ENCODE measurements at regions not wholly inside any gene's neighbourhood (a gene's known extent, or its start where the extent isn't known, plus 50 kb on each side); places are given as distances from the start of the nearest gene placed in this dataset.

DNA sequence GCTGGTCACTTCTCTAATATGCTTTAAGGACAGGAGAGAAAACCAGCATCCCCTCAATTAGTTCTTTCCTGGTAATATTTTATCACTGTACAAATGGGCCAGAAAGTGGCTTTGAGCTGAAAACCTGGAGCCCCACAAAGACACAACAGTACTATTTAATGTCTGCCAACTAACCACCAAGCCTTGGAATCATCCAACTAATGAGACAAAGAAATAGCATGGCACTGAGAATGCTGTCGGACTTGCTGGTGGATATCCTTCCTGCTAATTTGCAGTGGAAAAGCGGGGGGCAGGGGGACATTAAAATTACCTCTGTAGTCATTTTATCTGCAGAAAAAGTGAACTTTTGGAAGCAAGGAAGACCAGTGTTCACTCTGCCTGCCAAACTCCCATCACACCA lies 288.5 kb downstream of the KBTBD8 start:
- DNase-seq (ENCODE audit: low read depth in 2 of 2, low spot score in 1 of 2) = no peak

DNA sequence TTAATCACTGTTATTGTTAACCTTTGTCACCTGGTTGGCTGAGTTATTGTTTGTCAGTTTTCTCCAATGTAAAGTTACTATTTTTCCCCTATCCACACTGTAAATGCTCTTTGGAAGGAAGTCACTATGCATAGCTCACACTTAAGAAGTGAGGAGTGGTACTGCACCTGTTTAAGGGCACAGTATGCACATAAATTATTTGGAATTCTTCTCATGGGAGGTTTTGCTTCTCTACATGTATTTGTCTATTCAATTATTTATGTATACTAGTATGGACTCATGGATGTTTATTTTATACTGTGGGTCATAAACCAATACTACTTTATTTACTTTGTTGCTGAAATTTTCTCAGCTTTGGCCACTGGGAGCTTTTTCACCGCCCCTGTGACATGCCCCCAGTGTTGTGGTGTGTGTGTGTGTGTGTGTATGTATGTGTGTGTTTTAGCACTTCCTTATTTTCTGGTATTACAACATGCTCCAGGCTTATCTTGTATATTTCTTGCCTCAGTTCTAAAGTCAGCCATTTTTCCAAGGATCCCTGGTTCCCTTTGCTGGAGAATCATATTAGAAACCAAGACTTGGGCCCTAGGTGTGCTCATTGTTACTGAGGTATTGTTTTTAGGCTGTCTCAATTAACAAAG lies 290.5 kb downstream of the KBTBD8 start:
- no peak for DNase-seq (ENCODE audit: low read depth in 2 of 2, low spot score in 1 of 2)

DNA sequence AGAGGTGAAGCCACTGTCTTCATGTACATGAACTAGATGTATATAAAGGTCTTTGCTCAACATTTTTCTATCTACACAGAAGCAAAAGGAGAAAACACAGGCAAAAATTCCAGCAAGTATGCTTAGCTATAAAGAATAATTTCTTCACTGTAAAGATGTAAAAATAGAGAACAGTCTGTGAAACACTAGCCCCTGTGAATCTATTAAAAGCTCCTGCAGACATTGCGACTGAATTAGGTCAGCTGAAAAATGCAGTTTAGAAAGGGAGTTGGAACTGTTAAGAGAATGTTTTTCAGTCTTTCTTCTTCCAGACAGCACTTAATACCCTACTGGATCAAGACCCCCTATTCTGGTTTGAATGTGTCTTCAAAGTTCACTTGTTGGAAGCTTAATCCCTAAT lies 291.5 kb downstream of the KBTBD8 start:
- no peak for DNase-seq (ENCODE audit: low read depth in 2 of 2, low spot score in 1 of 2)

DNA sequence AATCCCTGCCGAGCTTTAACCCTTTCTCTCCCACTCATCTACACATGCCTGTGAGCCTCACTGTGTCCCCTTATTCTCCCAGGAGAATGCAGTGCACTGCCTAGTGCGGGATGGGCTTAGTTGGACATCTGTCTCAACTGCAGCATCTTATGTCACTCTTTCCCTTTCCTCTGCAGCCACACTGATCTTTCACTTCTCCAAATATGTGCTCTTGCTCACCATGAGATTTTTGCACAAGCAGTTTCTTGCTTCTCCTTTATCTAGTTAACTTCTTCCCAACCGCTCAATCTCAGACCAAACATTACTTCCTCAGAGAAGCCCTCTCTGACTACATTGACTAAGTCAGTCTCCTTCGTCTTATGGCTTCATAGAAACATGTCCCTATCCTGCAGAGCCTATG lies 292.3 kb downstream of the KBTBD8 start:
- DNase-seq (ENCODE audit: low read depth in 2 of 2, low spot score in 1 of 2) = no peak

DNA sequence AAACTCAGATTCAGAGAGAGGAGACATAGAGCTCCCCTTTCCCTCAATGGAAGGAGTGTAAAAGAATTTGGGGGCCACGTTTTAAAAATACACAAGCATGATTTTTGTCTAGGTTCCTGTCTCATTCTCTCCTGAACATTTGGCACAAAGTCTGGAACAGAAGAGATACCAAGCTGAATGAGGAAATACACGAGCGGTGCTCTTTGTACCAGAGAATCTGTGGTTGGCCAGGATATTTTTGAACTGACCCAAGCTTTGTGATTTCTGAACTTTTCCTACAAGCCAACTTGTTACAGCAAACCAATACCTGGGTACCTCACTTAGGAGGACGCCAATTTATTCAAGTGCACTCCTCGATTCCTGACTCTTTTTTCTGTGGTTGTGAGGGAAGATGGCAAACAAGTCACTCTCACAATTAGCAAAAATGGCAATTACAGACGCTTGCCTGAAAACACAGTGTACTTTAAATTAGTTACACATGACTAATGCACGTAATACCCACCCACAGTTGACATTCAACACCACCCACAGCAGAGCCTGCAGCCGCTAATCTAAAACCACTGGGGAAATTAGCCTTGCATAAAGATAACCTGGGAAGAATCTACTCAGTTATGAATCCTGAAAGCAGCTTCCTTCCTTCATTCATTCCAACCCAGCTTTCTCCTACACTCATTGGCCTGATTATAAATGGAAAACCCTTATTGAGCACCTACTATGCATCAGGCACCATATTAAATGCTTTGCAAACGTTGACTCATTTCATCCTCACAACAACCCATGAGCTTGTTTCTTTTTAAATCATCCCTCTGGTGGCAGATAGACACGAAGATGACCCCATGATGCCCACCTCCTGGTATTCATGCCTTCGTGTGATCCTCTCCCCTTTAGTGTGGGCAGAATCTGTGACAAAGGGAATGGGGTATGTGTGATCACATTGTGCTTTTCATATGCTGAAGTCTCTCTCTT lies 293.5 kb downstream of the KBTBD8 start:
- DNase-seq (ENCODE audit: low read depth in 2 of 2, low spot score in 1 of 2) = no peak

DNA sequence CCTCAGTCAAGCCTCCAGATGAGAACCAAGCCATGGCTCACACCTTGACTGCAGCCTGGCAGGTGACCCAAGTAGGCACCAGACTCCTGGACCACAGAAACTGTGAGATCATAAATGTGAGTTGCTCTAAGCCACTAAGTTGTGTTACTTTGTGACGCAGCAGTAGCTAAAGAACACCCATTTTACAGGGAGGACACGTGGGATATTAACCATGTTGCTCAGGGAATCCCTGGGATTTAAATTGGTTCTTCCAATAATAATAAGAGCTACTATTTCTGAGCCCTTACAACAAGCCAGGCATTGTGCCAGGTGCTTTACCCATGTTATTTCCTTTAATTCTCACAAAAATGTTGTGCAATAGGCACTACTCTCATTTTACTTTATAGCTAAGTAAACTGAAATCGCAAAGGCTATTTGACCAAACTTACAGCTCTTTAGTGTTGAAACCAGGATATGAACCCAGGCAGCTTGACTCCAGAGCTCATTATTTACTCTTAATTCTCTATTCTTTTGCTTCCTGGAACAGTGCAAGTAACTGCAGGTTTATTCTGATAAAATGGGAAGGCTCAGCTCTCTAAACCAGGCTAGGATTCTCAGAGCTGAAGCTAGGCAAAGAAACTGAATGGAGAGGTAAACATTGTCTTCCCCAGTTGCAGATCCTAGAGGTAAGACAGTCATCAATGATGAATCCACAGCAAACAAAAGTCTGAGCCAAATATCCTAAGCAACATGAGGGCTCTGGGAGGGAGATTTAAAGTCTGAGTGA lies 294.4 kb downstream of the KBTBD8 start:
- DNase-seq (ENCODE audit: low read depth in 2 of 2, low spot score in 1 of 2) = no peak

DNA sequence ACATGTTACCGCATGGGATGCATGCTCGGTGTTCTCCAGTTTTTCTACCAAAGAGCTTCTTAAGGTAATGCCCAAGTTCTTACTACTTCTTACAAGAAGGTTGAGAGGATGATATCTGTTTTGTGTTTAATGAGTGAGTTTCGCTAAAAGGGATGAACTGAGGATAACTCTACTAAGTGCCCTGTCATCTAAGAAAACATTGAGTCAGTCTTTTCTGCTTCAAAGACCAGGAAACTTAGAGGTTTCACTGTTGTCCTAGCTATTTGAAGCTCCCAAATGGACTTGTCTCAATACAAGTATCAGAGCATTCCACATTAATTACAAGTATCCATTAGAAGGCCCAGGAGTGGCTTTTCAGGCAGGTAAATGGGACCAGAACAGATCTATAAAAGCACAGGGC lies 296.2 kb downstream of the KBTBD8 start:
- no peak for DNase-seq (ENCODE audit: low read depth in 2 of 2, low spot score in 1 of 2)

DNA sequence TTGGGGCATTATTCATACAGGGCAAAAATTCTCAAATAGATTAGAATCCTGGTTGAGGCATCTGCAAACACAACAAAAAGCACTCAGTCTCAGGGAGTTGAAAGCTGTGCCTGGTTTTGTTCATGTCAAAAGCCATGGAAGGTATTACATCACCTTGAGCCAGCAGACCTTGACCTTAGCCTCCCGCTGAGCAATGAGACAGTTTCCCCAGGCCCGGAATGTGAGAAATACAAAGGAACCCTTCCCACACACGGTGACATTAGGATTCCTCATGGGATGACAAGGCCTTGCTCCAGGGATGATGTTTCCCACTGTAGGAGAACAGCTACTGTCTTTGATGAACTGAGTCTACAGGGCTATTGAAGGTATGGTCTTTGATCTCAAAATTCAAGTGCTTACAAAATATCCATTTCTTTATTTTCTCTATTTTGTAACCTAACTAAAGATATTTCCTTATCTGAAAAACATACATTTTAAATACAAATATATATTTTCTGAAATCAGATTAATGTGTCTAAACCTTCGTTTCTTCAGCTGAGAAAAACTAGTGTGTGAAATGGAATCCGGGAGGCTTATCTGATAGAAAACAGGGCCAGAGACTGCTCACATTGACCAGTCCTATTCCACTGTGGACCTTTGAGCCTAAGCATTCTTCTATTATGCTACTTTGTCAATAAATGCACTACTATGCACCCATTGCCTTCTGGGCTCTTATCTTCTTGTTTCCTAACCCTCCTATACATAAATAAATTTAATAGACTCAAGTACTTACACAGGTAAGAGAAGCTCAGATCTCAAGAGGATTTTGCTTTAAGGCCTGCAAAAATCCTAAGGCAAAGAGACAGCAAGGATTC lies 298.2 kb downstream of the KBTBD8 start:
- DNase-seq (ENCODE audit: low read depth in 2 of 2, low spot score in 1 of 2) = no peak

DNA sequence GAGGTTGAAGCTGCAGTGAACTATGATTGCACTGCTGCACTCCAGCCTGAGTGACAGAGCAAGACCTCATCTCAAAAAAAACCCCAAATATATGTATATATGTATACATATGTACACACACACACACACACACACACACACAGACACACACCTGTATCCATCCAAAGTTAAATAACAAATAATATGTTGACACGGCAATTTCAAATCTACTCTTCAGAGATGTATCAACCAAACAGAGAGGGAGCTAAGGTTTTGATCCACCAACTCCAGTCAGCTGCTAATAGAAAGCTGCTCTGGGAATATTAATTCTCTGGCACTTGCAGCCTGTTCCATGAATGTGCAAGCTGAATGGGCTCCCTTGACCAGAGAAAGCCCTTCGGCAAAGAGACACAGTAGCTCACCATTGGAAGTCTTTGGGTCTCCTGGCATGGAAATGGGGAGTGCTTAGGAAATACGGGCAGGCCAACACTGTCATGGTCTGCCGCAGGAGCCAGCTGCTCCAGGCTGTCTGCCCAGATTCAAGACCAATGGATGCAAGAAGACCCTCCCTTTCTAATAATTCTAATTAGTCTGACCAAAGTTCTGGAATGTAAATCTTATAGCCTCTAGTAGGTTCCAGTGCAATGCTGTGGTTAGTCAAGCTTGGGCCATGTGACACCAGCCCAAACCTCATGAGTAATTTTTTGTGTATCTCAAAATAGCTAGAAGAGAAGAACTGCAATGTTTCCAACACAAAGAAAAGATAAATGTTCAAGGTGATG lies 299.8 kb downstream of the KBTBD8 start:
- no peak for DNase-seq (ENCODE audit: low read depth in 2 of 2, low spot score in 1 of 2)

DNA sequence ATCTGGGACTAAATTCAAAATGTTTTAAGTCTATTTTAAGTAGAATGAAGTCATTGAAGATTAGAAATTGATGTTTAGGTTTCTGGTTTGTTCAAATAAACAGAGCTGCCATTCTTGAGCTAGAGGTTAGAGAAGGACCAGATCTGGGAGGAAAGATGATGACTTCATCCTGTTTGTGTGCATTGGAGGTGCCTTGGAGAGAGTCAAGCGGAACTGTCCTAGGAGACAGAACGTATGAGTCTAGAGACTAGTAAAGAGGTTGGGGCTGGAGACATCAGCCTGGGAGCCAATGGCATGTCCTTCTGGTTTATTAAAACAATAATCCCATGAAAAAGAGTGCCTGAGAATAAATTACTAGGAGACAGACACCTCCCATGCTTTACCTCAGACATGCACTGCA lies 303.4 kb downstream of the KBTBD8 start:
- no peak for DNase-seq (ENCODE audit: low read depth in 2 of 2, low spot score in 1 of 2)

DNA sequence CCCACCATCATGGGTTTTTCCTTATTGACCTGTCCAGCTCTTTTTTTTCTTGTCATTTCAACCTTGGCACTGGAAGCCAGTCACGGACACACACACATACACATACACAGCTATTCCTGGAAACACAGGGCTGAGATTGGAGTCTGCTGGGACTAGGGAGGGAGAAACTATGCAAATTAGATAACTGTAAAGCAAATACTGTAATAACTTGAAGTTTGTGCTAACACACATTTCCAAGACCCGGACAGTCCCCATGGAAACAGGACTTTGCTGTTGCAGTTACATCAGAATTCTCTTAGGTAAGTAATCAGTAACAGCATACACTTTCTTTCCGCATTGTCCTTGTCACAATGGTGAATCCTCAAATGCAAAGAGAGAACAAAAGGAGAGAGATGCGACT lies 304.4 kb downstream of the KBTBD8 start:
- no peak for DNase-seq (ENCODE audit: low read depth in 2 of 2, low spot score in 1 of 2)

DNA sequence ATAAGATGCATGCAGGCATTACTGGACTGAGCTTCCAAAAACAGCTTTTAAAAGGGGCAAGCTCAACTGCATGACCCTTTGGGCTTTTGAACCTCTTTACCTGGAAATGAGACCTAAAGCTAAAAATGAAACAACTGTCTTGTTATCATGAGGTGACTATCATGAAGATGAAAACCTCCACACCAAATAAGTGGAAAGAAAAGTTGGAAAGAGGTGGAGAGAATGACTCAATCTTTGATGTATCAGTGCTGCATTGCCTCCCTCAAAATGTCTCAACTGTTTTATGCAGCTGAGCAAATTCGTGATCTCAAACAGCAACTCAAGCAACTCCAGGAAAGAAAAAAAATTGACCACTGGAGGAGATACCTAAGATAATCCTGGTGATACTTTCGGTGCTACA lies 307.1 kb downstream of the KBTBD8 start:
- no peak for DNase-seq (ENCODE audit: low read depth in 2 of 2, low spot score in 1 of 2)

DNA sequence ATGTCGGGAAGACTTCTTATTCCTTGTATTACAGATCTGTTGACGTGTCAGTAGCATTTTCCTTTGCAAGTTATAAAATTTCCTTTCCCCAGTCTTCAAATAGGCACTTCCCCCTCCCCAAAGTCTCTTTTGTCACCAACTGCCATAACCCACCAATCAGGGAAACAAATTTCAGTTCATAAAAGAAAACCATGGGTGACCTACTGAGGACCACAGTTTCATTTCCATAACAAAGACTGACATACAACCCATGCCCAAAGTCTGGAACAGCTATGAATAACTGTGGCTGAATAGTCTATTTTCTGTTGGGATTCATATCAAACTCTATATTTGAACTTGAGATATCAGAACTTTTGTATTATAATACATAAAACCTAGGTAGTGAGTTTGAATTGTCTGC lies 307.8 kb downstream of the KBTBD8 start:
- no peak for DNase-seq (ENCODE audit: low read depth in 2 of 2, low spot score in 1 of 2)

DNA sequence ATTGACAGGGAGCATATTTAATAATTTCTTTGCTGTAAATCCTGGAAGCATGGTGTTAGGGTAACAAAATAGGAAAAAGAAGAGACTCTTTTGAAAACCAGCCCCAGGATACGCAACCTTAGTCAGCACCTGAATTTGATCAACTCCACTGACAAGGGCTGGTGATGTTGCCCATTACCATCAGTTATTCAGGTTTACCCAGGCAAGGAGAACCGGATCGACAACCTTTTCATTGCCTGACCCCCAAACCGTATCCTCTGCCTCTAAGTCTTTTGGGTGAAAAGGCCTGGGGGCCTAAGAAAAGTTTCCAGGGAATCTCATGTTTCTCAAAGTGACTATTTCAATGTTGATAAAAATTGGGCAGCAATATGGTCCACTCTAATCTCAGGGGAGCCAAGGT lies 313.3 kb downstream of the KBTBD8 start:
- DNase-seq (ENCODE audit: low read depth in 2 of 2, low spot score in 1 of 2) = no peak

DNA sequence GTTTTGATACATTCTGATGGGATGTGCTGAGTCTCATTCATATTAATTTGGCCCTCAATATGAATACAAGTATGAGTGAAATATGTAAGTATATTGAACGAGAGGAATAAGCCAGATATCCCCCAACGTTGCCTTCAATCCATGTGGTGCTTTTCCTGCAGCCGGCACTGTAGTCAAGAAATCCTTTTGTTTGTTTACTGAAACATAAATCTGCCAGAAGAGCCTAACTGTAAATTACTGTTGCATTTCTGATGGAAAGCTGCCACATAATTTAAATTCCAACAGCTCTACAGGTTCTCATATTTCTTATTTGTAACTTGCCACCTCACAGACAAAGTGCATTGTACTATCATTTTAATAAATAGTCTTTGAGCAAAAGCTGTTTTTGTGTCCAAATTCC lies 314.0 kb downstream of the KBTBD8 start:
- DNase-seq (ENCODE audit: low read depth in 2 of 2, low spot score in 1 of 2) = no peak

DNA sequence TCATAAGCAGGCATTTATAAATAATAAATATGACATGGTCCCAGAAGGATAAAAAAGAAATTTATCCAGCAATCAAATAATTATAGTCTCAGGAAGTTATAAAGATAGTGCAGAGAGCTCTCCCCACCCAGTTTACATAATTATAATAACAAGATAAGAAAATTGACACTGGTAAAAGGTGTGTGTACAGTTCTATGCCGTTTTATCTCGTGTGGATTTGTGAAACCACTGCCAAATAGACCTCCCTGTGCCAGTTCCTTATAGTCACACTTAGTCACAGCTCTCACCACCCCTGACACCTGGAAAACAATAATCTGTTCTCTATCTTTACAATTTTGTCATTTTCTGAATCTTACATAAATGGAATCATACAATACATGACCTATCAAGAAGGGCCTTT lies 320.1 kb downstream of the KBTBD8 start:
- DNase-seq (ENCODE audit: low read depth in 2 of 2, low spot score in 1 of 2) = no peak

DNA sequence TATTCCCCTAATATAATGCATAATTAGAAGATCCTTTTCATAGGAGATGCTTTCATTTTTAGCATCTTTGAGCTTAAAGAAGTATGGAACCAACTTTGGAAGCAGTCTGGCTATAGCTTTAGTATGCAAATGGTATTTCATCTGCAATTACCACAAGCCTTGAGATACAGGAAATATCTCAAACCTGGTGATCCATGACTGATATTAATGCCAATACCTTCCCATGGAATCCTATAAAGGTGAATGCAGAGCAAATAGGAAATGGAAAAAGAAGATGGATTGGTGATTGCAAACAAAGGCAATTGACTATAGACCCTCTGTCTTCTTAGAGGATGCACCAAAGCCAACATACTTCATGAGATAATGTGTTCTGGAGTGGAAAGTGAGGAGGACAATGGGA lies 326.4 kb downstream of the KBTBD8 start:
- DNase-seq (ENCODE audit: low read depth in 2 of 2, low spot score in 1 of 2) = no peak

Measured in stimulated activated CD8-positive, alpha-beta memory T cell treated with anti-CD3 and anti-CD28 coated beads, Interleukin-4, amount 100 ng/mL, for 4 hours (primary cell).